HG03432 (cell line): ENCODE measurements at regions not wholly inside any gene's neighbourhood (a gene's known extent, or its start where the extent isn't known, plus 50 kb on each side); places are given as distances from the start of the nearest gene placed in this dataset.

Experiments used
- ATAC-seq: cut with Tn5 transposase; IDR thresholded peaks from one replicate; pipeline ENCODE4 v1.9.1; 2021; ENCODE audit warnings: mild to moderate bottlenecking, moderate library complexity; ENCODE audit not compliant: unreplicated experiment

- ATAC-seq = no peak
Observed at GRCh38 chr6:66771626-66772025, 1064.6 kb upstream of the EYS start.

GRCh38 chr6:66751630-66752029 is 1044.6 kb upstream of the EYS start:
- no peak for ATAC-seq

- ATAC-seq = no peak
Observed at GRCh38 chr6:66740346-66740745, 1033.3 kb upstream of the EYS start.

- no peak for ATAC-seq
Observed at GRCh38 chr6:66735106-66735890, 1028.3 kb upstream of the EYS start.

GRCh38 chr6:66731310-66731709 is 1024.3 kb upstream of the EYS start:
- ATAC-seq = no peak

- ATAC-seq = no peak
Observed at GRCh38 chr6:66725670-66726069, 1018.6 kb upstream of the EYS start.

GRCh38 chr6:66717801-66718200 is 1010.8 kb upstream of the EYS start:
- ATAC-seq = no peak

- ATAC-seq = no peak
Observed at GRCh38 chr6:66699385-66699784, 992.4 kb upstream of the EYS start.

GRCh38 chr6:66689608-66690007 is 982.6 kb upstream of the EYS start:
- no peak for ATAC-seq

- no peak for ATAC-seq
Observed at GRCh38 chr6:66687611-66688140, 980.6 kb upstream of the EYS start.

GRCh38 chr6:66675906-66676305 is 968.9 kb upstream of the EYS start:
- ATAC-seq = no peak

- ATAC-seq = no peak
Observed at GRCh38 chr6:66664112-66664511, 957.1 kb upstream of the EYS start.

- ATAC-seq = no peak
Observed at GRCh38 chr6:66662721-66663507, 955.9 kb upstream of the EYS start.

- ATAC-seq = no peak
Observed at GRCh38 chr6:66662196-66662595, 955.2 kb upstream of the EYS start.

- ATAC-seq = no peak
Observed at GRCh38 chr6:66655420-66655819, 948.4 kb upstream of the EYS start.

GRCh38 chr6:66638518-66638917 is 931.5 kb upstream of the EYS start:
- no peak for ATAC-seq

GRCh38 chr6:66638099-66638498 is 931.1 kb upstream of the EYS start:
- no peak for ATAC-seq

GRCh38 chr6:66628917-66629316 is 921.9 kb upstream of the EYS start:
- no peak for ATAC-seq

GRCh38 chr6:66623050-66623449 is 916.0 kb upstream of the EYS start:
- no peak for ATAC-seq

- ATAC-seq = no peak
Observed at GRCh38 chr6:66605971-66606370, 898.9 kb upstream of the EYS start.

GRCh38 chr6:66605011-66605410 is 898.0 kb upstream of the EYS start:
- no peak for ATAC-seq

GRCh38 chr6:66599541-66599940 is 892.5 kb upstream of the EYS start:
- no peak for ATAC-seq
